ENCODE measurements at regions not wholly inside any gene's neighbourhood (a gene's known extent, or its start where the extent isn't known, plus 50 kb on each side); places are given as distances from the start of the nearest gene placed in this dataset.

DNA sequence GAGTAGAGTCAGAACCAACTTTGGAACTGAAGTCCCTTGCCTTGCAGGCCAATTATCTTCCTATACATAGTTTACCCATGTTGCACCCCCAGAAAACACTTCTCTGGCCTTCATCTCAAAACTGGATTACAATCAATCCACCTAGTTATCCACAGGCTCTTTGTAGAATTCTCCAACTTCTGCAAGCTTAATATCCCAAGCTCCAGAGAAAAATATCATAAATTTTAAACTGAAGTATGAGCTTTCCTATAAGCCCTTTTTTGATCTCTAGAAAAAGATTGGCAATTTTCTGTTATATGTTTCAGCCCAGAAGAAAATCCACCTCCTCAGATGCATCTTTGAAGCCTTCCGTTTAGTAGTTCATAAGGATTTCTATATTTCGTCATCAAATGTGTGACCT, 553.4 kb downstream of the SNAPC1 start:
- ChIA-PET POLR2A (no interaction called here), CTCF (ENCODE audit: low intra/inter-chr PET ratio) (no interaction called here)
- ATAC-seq (no peak), DNase-seq (ENCODE audit: extremely low read depth in 1 of 4, low spot score in 3 of 4) (no peak), FAIRE-seq (no peak)
- Histone ChIP-seq H3K79me2 (ENCODE audit: control insufficient read depth, insufficient read depth, low read length) (no peaks in the 10 kb centered on the region), H3K9me1 (ENCODE audit: control insufficient read depth, insufficient read depth, low read length) (no peaks in the 10 kb centered on the region), H3K9ac (ENCODE audit: insufficient read depth in 1 of 2, low read depth in 2 of 2, low read length in 2 of 2) (no peak overlapping the region), H3K9me3 (replicated peaks; ENCODE audit: control insufficient read depth, insufficient read depth, low read depth, low read length) (no peaks in the 10 kb centered on the region), H3K4me3 (no peak overlapping the region), H3K4me1 (replicated peaks in 1 of 2; ENCODE audit: control insufficient read depth in 2 of 2, insufficient read depth in 2 of 2, low read length in 2 of 2) (no peaks in the 10 kb centered on the region), H2AFZ (ENCODE audit: low read depth, low read length) (no peak overlapping the region), H4K20me1 (replicated peaks; ENCODE audit: control insufficient read depth, insufficient read depth, low read length) (no peaks in the 10 kb centered on the region), H3K27ac (ENCODE audit: extremely low read depth, low read depth, low read length) (no peak overlapping the region), H3K4me2 (ENCODE audit: insufficient read depth, low read length) (no peak overlapping the region), H3K36me3 (ENCODE audit: control insufficient read depth, insufficient read depth, low read length) (no peaks in the 10 kb centered on the region), H3K27me3 (ENCODE audit: control insufficient read depth in 2 of 2, insufficient read depth in 2 of 2, low read length in 2 of 2) (no peaks in the 10 kb centered on the region)
- 0% methylated on average over 2 of the region's 2 CpGs for WGBS (ENCODE audit: insufficient coverage, low coverage, missing lambda C conversion rate)
- no TSS peak for BruUV-seq (replicated peaks)
- in situ Hi-C loops (cut with MboI), result no loop called here
- intact Hi-C loops (cut with micrococcal nuclease), result no loop called here
- TF ChIP-seq PHF20 (IDR thresholded peaks at IDR 0.05; ENCODE audit: partially characterized antibody) (no peak), TEAD2 (tag; IDR thresholded peaks at IDR 0.05) (no peak), ZNF586 (CRISPR knock-in tag; conservative IDR thresholded peaks at IDR 0.05) (no peak)

DNA sequence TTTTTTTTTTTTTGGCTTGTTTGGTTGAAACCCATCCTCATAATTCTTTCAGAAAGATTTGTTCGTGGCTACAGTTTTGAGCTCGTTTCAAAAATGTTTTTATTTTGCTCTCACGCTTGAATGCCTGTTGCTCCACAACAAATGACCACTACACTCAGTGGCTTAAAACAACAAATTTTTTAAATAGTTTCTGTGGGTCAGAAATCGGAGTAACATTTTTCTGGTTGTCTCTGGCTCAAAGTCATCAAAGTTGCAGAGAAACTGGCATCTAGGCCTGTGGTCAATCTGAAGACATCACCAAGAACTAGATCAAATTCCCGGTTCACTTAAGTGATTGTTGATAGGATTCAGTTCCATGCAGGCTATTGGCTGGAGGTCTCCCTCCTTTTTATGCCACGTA, 560.0 kb downstream of the SNAPC1 start:
- Histone ChIP-seq H2AFZ (ENCODE audit: low read depth, low read length) (no peak overlapping the region), H4K20me1 (replicated peaks; ENCODE audit: control insufficient read depth, insufficient read depth, low read length) (no peaks in the 10 kb centered on the region), H3K4me1 (replicated peaks in 1 of 2; ENCODE audit: control insufficient read depth in 2 of 2, insufficient read depth in 2 of 2, low read length in 2 of 2) (no peaks in the 10 kb centered on the region), H3K36me3 (ENCODE audit: control insufficient read depth, insufficient read depth, low read length) (no peaks in the 10 kb centered on the region), H3K27ac (ENCODE audit: extremely low read depth, low read depth, low read length) (no peak overlapping the region), H3K9ac (ENCODE audit: insufficient read depth in 1 of 2, low read depth in 2 of 2, low read length in 2 of 2) (no peak overlapping the region), H3K4me2 (ENCODE audit: insufficient read depth, low read length) (no peak overlapping the region), H3K9me3 (replicated peaks; ENCODE audit: control insufficient read depth, insufficient read depth, low read depth, low read length) (no peaks in the 10 kb centered on the region), H3K4me3 (no peak overlapping the region), H3K27me3 (ENCODE audit: control insufficient read depth in 2 of 2, insufficient read depth in 2 of 2, low read length in 2 of 2) (no peaks in the 10 kb centered on the region), H3K79me2 (ENCODE audit: control insufficient read depth, insufficient read depth, low read length) (no peaks in the 10 kb centered on the region), H3K9me1 (ENCODE audit: control insufficient read depth, insufficient read depth, low read length) (no peaks in the 10 kb centered on the region)
- ATAC-seq (no peak), FAIRE-seq (no peak), DNase-seq (ENCODE audit: extremely low read depth in 1 of 4, low spot score in 3 of 4) (no peak)
- no TSS peak for BruUV-seq (replicated peaks)
- intact Hi-C loops (cut with micrococcal nuclease) (no loop called here), in situ Hi-C loops (cut with MboI) (no loop called here)
- WGBS (ENCODE audit: insufficient coverage, low coverage, missing lambda C conversion rate), result 2% methylated on average over 6 of the region's 6 CpGs
- CTCF ChIA-PET (ENCODE audit: low intra/inter-chr PET ratio), result no interaction called here
- POLR2A ChIA-PET, result no interaction called here
- TF ChIP-seq IFI16 (CRISPR knock-in tag; IDR thresholded peaks at IDR 0.05) (no peak), KLF10 (CRISPR knock-in tag; IDR thresholded peaks at IDR 0.05) (no peak), ZEB2 (IDR thresholded peaks at IDR 0.05) (no peak), BRCA1 (IDR thresholded peaks at IDR 0.05) (no peak), BRCA1 (CRISPR knock-in tag; IDR thresholded peaks at IDR 0.05) (no peak), GTF2F1 (IDR thresholded peaks at IDR 0.05; ENCODE audit: low read depth, low read length) (no peak), C11orf30 (IDR thresholded peaks at IDR 0.05; ENCODE audit: low read depth) (no peak), HMG20B (CRISPR knock-in tag; IDR thresholded peaks at IDR 0.05) (no peak)
- TF ChIP-seq, protein P1, sequence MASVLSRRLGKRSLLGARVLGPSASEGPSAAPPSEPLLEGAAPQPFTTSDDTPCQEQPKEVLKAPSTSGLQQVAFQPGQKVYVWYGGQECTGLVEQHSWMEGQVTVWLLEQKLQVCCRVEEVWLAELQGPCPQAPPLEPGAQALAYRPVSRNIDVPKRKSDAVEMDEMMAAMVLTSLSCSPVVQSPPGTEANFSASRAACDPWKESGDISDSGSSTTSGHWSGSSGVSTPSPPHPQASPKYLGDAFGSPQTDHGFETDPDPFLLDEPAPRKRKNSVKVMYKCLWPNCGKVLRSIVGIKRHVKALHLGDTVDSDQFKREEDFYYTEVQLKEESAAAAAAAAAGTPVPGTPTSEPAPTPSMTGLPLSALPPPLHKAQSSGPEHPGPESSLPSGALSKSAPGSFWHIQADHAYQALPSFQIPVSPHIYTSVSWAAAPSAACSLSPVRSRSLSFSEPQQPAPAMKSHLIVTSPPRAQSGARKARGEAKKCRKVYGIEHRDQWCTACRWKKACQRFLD (CRISPR knock-in tag; IDR thresholded peaks at IDR 0.05), result no peak
- TF ChIP-seq, protein P2, sequence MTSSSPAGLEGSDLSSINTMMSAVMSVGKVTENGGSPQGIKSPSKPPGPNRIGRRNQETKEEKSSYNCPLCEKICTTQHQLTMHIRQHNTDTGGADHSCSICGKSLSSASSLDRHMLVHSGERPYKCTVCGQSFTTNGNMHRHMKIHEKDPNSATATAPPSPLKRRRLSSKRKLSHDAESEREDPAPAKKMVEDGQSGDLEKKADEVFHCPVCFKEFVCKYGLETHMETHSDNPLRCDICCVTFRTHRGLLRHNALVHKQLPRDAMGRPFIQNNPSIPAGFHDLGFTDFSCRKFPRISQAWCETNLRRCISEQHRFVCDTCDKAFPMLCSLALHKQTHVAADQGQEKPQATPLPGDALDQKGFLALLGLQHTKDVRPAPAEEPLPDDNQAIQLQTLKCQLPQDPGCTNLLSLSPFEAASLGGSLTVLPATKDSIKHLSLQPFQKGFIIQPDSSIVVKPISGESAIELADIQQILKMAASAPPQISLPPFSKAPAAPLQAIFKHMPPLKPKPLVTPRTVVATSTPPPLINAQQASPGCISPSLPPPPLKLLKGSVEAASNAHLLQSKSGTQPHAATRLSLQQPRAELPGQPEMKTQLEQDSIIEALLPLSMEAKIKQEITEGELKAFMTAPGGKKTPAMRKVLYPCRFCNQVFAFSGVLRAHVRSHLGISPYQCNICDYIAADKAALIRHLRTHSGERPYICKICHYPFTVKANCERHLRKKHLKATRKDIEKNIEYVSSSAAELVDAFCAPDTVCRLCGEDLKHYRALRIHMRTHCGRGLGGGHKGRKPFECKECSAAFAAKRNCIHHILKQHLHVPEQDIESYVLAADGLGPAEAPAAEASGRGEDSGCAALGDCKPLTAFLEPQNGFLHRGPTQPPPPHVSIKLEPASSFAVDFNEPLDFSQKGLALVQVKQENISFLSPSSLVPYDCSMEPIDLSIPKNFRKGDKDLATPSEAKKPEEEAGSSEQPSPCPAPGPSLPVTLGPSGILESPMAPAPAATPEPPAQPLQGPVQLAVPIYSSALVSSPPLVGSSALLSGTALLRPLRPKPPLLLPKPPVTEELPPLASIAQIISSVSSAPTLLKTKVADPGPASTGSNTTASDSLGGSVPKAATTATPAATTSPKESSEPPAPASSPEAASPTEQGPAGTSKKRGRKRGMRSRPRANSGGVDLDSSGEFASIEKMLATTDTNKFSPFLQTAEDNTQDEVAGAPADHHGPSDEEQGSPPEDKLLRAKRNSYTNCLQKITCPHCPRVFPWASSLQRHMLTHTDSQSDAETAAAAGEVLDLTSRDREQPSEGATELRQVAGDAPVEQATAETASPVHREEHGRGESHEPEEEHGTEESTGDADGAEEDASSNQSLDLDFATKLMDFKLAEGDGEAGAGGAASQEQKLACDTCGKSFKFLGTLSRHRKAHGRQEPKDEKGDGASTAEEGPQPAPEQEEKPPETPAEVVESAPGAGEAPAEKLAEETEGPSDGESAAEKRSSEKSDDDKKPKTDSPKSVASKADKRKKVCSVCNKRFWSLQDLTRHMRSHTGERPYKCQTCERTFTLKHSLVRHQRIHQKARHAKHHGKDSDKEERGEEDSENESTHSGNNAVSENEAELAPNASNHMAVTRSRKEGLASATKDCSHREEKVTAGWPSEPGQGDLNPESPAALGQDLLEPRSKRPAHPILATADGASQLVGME (CRISPR knock-in tag; IDR thresholded peaks at IDR 0.05), result no peak
